ENCODE measurements at regions not wholly inside any gene's neighbourhood (a gene's known extent, or its start where the extent isn't known, plus 50 kb on each side); places are given as distances from the start of the nearest gene placed in this dataset.

GRCh38 chr20:23235173-23236027 lies 115.2 kb upstream of the NXT1 start:
- intact Hi-C loops (cut with DNase I): loop anchor here in 1 of 2 donors (10.0 kb wide), 1 partner anchor 541 kb away; no protein-coding TSS in a partner anchor
- ATAC-seq (peak; percentile 83 to 91 (median 88)), DNase-seq (peak; percentile 59 to 77 (median 67))
- WGBS (ENCODE audit: insufficient coverage, low coverage, low lambda C conversion rate, missing lambda C conversion rate): 32% methylated on average over 8 of the region's 9 CpGs
- no peaks in the 10 kb centered on the region for H3K4me1 ChIP-seq
- no peak overlapping the region for H3K4me3 ChIP-seq
- TF ChIP-seq POLR2A (IDR thresholded peaks at IDR 0.05) (no peak), CTCF (IDR thresholded peaks at IDR 0.05) (peak; percentile 54 to 78 (median 69))
- H3K36me3 ChIP-seq: no peaks in the 10 kb centered on the region
- H3K9me3 ChIP-seq: no peaks in the 10 kb centered on the region
- H3K27ac ChIP-seq: no peak overlapping the region
- no peaks in the 10 kb centered on the region for H3K27me3 ChIP-seq

- 45% methylated on average over 2 of the region's 3 CpGs for WGBS (ENCODE audit: insufficient coverage, low coverage, low lambda C conversion rate, missing lambda C conversion rate)
- intact Hi-C loops (cut with DNase I): loop anchor here in 1 of 2 donors (10.0 kb wide), 1 partner anchor 540 kb away; no protein-coding TSS in a partner anchor
- Histone ChIP-seq H3K27me3 (no peaks in the 10 kb centered on the region), H3K4me3 (no peak overlapping the region), H3K9me3 (no peaks in the 10 kb centered on the region), H3K27ac (no peak overlapping the region), H3K36me3 (no peaks in the 10 kb centered on the region), H3K4me1 (no peaks in the 10 kb centered on the region)
- no peak for ATAC-seq
- DNase-seq: peak in 1 of 3 donors; percentile 20
- no peak for TF ChIP-seq CTCF (IDR thresholded peaks at IDR 0.05)
- no peak for TF ChIP-seq POLR2A (IDR thresholded peaks at IDR 0.05)
Measured at GRCh38 chr20:23234311-23235078, 116.1 kb upstream of the NXT1 start.

- H3K27ac ChIP-seq: no peak overlapping the region
- DNase-seq (peak in 1 of 3 donors; percentile 20), ATAC-seq (no peak)
- H3K27me3 ChIP-seq: no peaks in the 10 kb centered on the region
- TF ChIP-seq POLR2A (IDR thresholded peaks at IDR 0.05): no peak
- no peak for TF ChIP-seq CTCF (IDR thresholded peaks at IDR 0.05)
- H3K4me3 ChIP-seq: no peak overlapping the region
- H3K4me1 ChIP-seq: no peaks in the 10 kb centered on the region
- H3K9me3 ChIP-seq: no peaks in the 10 kb centered on the region
- 88% methylated on average over 6 of the region's 6 CpGs for WGBS (ENCODE audit: insufficient coverage, low coverage, low lambda C conversion rate, missing lambda C conversion rate)
- no peaks in the 10 kb centered on the region for H3K36me3 ChIP-seq
- intact Hi-C loops (cut with DNase I): loop anchor here in 1 of 2 donors (10.0 kb wide), 1 partner anchor 539 kb away; no protein-coding TSS in a partner anchor
Measured at GRCh38 chr20:23233341-23233740, 117.2 kb upstream of the NXT1 start.

GRCh38 chr20:23232679-23233308 lies 117.8 kb upstream of the NXT1 start:
- WGBS (ENCODE audit: insufficient coverage, low coverage, low lambda C conversion rate, missing lambda C conversion rate): 52% methylated on average over 11 of the region's 11 CpGs
- no peak overlapping the region for H3K4me3 ChIP-seq
- intact Hi-C loops (cut with DNase I): loop anchor here in 1 of 2 donors (10.0 kb wide), 1 partner anchor 538 kb away; no protein-coding TSS in a partner anchor
- no peaks in the 10 kb centered on the region for H3K4me1 ChIP-seq
- TF ChIP-seq CTCF (IDR thresholded peaks at IDR 0.05): no peak
- no peak for TF ChIP-seq POLR2A (IDR thresholded peaks at IDR 0.05)
- ATAC-seq (peak in 2 of 4 donors; percentile 26 to 69), DNase-seq (peak in 1 of 3 donors; percentile 31)
- no peaks in the 10 kb centered on the region for H3K36me3 ChIP-seq
- no peak overlapping the region for H3K27ac ChIP-seq
- H3K9me3 ChIP-seq: no peaks in the 10 kb centered on the region
- H3K27me3 ChIP-seq: no peaks in the 10 kb centered on the region

All from right lobe of liver (tissue), 6 donors.